HuH-7 (cell line): ENCODE measurements at regions not wholly inside any gene's neighbourhood (a gene's known extent, or its start where the extent isn't known, plus 50 kb on each side); places are given as distances from the start of the nearest gene placed in this dataset.

Experiments
- DNase-seq: peaks from one replicate; pipeline ENCODE4 v3.0.0; 2011; ENCODE audit warnings: low spot score

DNA sequence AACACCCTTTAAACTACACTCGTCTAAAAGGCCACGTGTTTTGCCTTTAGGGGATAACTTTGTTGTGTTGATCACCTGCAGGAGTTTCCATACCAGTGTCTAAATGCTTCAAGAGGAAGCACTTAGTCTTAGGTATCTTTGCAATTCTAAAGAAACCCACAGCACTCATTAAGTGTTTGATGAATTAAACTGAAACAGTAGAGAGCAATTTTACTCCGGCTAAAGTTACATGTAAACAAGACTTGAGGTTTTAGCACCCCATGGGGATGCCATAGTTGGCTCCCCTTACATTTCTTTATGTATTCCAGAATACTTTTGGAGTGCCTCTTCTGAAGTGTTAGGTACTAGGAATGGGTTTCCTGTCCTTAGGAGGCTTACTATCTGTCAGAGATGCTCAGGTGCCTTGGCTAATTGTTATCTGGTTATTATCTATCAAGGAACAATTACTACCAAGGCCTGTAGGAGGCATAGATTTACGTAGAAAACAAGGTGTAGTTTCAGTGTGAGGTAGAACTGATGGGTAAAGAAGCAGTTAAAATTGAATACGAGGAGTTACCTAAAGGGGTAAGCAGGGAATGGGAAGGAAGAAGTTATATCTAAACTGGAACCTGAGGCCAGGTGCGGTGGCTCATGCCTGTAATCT, 176.8 kb upstream of the SAMSN1 start:
- DNase-seq: no peak

DNA sequence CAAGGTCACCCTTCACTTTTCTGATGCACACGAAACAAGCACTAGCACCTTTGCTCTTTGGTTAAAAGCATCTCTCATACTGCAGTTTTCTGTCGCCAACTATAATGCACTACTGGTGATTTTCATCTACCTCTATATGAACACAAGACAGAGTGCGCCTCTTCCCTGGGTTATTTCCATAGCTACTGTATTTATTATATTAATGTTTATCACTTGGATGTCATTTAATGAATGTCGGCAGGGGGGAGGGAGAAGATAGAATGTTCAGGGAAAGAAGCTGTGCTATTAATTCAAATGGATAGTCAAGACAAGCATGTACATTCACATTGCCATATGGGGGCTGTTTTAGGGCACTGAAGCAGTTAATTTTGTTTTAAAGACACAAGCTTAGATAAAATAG, 174.1 kb upstream of the SAMSN1 start:
- no peak for DNase-seq

DNA sequence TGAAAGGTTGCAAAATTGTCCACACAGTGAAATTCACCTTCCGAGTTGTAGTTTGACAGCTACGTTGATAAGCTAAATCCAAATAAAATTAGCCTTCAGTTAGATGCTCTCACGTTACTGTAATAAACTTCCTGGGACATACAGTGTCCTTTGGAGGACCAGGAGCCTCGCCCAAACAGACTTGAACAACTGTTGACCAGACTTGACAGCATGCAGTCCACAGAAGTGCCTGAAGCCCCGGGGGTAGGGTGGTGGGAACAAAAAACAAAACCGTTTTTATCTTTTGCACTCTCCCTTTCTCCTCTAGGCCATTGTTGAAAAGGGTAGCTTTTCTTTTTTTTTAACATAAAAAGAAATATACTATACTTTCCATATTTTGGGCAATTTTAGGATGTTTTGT, 172.8 kb upstream of the SAMSN1 start:
- no peak for DNase-seq

DNA sequence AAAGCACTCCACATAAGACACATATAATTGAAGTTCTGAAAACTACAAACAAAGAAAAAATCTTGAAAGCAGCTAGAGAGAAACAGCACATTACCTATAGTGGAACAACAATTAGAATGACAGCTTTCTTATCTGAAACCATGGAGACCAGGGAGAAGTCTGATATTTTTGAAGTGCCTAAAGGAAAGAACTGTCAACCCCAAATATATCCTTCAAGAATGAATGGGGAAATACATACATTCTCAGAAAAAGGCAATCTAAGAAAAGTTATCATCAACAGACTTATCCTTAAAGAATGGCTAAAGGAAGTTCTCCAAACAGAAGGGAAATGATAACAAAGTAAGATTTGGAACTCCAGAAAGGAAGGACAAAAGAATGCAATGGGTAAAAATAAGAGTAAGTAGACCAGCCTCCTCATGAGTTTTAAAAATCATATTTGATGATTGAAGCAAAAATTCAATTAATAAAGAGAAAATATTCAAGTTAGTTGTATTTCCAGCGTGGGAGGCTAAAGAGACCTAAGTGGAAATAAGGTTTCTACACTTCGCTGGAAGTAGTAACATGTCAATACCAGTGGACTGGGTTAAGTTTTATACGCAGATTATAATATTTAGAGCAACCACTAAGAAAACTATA, 170.8 kb upstream of the SAMSN1 start:
- no peak for DNase-seq

DNA sequence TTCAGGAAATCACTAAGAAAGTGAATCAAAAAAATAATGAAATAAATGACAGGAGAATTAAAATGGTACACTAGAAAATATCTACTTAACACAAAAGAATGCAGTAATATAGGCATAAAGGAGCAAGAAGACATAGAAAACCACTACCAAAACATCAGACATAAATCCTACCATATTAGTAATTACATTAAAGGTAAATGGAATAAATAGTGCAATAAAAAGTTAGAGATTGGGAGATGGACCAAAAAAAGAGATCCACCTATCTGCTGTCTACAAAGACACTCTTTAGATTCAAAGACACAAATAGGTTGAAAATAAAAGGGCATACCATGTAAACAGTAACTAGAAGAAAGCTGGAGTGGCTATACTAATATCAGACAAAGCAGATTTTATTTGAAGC, 167.0 kb upstream of the SAMSN1 start:
- no peak for DNase-seq

DNA sequence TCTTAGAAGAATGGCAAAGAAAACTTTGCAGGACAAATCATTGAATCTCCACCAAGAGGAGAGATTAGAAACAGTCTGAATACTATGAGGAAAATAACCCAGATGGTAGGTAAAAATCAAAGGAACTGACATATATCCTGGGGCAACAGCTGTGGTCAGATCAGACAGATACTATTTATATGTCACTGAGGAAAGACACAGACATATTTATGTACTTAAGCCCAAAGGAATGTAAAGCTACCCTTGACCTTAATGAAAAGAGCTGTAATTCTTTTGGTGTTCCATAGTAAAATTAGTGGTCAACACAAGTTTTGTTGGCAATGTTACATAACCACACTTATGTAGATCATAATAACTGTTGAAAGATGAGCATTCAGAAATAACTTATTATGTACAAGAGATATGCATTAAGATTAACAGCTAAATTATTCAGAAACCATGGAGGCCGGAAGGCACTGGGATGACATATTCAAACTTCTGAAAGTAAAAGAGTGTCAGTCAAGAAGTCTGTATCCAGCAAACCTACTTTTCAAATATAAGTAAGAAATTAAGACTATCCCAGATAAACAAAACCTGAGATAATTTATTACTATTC, 166.1 kb upstream of the SAMSN1 start:
- no peak for DNase-seq

DNA sequence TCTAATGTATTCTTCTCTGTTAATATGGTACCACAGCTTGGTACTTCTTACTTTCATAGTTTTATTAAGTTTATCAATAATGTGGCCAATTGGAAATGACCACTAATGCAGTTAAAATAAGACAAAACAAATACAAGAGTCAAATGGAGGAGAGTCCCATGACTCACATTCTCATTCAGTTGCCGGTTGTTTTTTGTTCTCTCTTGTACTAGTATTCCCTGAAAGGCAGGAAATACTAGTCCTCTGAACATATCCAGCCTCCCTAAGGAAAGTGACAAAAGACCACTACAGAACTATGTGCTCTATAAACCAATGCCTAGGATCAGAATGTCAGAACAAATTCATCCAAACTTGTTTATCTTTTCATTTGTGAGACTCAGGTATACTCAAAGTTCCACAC, 165.2 kb upstream of the SAMSN1 start:
- no peak for DNase-seq

DNA sequence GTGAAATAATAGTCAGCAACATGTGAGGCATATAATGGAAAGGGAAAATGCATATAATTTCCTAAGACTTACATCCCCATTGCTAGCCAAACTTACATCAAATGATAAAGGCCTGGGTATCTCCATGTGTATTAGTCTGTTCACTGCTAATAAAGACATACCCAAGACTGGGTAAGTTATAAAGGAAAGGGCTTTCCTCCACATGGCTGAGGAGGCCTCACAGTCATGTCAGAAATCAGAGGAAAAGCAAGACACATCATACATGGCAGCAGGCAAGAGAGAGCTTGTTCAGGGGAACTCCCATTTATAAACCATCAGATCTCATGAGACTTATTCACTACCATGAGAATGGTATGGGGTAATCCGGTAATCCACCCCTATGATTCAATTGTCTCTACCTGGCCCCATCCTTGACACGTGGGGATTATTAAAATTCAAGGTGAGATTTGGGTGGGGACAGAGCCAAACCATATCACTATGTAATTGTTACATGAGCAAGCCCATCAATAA, 161.5 kb upstream of the SAMSN1 start:
- no peak for DNase-seq

DNA sequence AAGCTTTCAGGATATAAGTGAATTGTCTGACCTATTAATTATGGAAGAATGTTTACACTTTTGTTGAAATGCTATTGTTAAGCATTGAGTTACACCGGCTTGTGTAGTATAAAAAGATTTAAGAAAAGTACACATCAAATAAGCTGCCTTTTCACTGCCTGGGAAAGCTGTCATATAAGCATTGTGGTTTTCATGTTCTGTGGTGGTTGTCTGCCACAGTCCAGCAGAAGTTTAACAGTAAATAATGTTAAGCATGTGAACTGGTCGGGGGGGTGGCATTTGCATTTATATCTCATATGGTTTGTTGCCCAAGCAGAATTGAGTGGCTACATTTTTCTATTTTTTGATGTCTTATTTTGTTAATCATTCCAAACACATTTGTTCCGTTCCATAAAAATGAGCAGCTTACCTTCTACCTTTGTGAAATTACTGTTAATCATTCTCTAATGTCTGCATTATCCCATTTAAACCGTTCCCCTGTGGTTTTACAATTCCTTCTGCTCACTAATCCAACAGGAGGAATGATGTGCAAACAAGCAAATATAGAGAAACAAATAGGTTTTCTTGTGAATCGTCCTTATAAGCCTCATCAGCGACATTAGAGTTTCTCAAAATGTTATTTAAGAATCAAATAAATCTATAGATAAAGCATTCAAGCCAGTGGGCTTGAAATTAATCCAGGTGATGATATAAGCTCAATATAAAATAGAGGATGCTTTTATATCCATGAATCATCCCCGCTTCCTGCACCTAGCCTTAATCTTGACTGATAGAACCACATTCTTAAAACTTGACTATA, 160.8 kb upstream of the SAMSN1 start:
- DNase-seq: no peak

DNA sequence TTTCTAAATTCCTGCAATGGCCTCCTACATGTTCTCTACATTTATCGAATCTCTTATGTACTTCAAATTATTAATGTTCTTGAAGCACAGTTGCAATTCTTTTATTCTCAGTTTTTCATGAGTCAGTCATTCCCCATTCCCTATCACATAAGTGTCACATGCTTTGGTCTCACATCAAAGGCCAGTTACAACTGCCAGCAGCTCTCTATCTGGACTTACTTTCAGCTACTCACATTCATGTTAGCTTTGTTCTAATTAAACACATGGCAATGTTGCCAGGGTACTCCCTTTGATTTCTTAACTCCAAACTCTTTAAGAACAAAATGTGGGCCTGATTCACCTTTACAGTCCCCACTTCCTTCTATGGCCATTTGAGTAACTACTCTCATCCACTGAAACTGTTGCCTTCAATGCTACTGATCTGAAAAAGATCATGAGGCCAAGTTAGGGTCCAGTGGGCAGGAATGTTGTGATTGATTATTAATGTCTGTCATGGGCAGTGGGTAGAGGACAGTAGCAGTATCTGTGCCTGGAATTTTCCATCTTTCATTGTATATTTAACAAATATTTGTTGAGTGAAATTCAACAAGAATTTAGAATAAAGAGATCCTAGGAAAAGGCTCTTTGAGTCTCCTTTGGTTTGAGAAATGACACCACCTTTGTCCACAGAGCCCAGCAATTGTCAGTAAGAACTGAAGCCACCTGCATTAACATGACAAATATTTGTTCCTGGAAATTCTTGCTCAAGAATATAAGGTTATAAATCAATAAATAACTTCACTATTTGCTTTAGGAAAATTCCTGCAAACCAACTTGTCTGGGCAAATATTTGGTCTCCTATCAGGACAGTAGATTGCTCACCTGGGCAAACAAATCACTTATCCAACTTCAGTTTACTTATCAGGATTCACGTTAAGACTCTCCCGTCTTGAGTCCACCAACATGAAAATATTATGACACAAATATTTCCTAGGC, 153.6 kb upstream of the SAMSN1 start:
- DNase-seq: peak; percentile 3

DNA sequence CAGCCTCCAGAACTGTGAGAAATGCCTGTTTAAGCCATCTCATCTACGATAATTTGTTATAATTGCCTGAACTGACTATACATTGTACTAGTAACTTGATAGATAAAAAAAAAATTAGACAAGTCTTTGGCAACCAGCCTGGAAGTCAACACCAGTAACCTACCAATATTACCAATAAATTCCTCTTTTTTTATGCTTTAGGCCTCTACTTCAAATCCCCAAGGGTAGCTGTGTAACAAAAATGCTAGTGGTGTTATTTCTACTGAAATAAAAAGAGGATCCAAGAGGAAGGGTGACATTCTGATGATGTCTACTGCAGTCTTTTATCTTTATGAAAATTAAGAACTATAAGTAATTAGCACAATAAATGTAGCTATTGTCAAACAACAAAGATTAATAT, 151.7 kb upstream of the SAMSN1 start:
- no peak for DNase-seq

DNA sequence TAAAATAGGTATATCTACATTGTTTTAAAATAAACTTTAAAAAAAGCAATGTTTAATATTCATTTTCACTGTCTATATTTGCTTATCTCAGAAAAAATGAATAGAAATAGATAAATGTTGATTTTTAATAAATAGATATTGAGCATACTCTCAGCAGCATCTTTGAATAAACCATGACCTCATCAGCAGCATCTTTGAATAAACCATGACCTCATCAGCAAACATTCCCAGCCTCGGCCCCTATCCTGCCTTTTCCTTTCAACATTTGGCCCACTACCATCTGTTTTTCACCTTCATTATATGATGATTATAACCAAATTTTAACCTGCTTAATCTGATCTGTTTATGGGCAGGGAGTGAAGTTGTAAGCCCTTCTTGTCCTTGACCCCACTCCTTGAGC, 148.7 kb upstream of the SAMSN1 start:
- DNase-seq: no peak

DNA sequence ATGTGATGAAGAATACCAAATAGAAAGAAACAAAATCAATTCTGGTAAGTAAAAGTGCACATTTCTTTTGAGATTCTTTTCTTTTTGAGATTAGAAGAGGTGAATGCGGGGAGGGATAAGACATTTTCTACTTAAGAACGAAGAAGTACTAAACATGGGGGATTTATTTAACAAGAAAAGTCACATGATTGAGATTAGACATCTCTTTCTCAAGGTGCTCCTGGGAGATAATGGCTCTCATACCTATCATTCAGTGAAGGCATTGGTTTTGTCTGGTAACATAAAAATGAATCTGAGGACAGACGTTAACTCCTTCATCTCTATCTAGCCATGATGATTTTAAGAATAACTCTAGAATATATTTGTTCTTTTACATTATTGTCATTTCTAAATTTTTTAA, 147.9 kb upstream of the SAMSN1 start:
- DNase-seq: no peak

DNA sequence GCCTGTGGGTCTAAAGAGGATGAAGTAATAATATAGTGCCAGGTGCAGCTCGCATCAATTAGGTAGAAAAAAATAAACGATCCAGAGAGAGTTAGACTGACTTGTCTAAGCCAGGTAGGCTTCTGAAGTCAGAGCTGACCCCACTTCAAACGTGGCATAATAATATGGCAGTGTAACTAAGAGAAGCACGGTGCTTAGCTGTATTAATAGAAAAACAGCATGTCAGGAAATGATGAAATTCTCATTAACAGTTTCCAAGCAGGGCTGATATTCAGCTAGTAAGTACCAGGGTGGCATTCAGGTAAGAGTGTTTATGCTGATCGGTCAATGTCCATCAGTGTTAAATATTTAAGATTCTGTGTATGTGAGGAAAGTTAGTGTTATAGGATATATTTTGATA, 145.8 kb upstream of the SAMSN1 start:
- no peak for DNase-seq

DNA sequence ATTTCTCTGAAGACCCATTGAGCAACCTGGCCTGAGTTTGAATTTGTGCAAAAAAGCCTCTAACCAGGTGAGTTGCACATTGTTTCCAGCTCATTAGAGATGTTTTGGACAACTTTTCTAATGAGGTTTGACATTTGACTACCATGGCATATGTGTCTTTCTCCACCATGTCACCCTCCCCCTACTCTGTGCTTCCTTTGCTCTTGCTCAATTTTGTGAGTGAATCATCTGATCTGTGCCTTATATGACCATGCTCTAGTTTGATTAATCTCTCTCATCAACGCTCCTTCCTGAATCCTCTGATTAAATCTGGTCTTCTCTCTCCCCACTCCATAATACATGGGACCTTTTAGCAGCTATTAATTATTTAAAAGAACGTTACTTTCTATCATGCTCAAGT, 144.8 kb upstream of the SAMSN1 start:
- no peak for DNase-seq

DNA sequence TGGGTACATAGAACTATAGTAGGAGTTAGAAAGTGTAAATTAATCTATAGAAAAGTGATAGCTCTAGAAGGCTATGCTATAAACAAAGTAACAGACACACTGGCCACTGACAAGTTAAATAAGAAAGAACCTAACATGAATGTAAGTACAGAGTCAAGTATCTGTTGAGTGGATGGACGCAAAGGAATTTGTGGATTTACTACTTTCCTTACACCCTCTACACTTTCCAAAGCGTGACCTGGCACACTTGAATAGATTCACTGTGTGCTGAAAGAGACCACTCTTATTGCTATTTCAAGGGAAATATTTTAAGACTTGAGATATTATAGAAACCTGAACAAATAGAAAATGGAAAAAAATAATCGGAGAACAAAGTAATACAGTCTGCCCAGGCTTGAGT, 142.8 kb upstream of the SAMSN1 start:
- DNase-seq: no peak

DNA sequence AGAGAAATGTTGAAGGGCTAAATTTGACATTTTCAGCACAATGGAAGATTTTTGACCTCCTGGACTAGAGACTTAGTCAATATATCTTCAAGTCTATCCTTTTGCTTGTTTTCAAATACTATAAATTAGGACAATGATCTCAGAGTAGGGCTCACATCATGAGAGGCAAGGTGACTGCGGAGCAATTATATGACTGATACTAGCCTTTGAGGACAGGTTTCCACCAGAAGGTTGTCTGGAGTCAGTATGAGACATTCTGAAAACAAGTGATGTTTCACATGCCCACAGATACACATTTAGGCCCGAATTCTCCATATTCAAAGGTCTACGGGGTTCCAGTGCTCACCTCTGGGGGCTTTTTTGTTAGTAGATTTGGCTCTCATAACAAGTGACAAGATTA, 142.3 kb upstream of the SAMSN1 start:
- no peak for DNase-seq

DNA sequence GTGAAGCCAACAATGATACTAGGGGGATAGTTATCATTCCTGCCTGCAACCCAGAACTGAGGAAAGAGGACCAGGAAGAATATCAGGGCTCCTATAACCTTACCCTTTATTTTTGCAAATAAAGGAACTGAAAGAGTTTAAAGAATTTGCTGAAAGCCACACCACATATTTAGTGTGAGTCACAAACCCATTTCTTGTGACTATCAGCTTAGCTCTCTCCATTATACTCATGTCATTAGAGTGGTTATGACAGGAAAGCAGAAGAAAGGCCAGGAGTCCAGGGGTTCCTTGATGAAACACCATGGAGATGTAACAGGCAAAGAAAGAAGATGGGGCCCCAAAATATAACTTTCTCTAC, 141.1 kb upstream of the SAMSN1 start:
- DNase-seq: no peak

DNA sequence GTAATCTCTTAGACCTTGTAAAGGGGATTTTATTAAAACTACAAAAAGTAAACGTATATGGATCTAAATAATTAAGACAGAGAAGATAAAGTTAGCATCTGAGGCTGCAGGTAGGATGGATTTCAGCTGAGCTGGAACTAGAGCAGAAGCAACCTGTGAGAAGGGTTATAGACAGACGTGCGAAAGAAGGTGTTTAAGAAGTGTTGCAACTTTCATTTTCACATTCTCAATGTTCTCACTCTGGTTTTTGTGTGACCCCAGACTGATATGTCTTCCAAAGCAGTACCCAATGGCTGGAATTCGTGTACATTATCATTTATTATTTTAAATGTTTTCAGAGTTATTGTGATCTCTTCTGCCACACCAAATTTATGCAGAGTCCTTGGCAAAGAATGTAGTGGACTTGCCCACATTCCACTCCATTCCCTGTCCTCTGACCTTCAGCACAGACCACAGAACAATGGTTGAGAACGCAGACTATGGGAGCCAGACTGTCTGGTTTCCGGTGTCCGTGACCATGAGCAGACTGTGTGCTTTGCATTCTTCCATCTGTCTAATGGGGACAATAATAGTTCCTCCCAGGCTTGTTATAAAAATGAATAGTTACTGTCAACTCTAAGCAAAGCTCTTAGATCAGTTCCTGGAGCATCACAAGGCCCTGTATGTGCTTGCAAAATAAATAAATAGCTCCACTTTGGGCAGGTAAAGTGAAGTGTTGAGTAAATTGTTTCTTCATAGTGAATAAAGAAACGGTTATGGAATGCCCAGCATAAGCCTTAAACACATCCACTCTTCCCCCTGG, 140.6 kb upstream of the SAMSN1 start:
- DNase-seq: no peak

DNA sequence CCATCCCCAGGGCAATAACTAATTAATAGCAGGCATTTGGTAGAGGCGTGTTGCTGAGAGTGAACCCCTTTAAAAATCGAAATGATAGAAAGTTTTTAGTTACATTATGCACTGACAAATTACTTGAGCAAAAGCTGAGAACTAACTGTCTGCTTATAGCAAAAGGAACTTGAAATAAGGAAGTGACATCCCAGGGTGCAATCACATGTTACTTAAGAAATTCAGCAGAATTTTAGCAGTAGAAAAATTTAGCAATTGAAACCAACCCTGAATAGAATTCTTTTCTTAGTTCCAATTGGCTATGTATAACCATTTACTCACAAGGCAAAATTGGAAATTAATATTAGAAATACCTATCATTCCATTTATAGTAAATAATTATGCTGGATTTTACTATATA, 139.5 kb upstream of the SAMSN1 start:
- no peak for DNase-seq

DNA sequence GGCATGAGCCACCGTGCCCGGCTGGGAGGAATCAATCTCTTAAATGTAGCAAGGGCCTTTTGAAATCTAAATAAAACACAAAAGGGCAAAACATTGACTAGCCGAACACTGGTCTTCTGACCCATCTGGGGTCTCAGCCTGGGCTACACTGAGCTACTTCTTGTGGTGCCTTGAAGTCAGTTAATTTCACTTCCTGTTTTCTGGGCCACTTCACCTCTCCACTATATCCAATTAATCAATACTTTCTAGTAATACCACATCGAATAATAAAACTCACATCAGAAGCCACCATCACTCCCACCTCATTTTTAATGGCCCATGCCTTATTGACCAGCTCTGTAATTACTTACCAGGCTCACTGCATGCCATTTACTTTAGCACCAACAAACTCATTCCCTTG, 138.0 kb upstream of the SAMSN1 start:
- DNase-seq: no peak
